DMS153 (cell line): ENCODE measurements at regions not wholly inside any gene's neighbourhood (a gene's known extent, or its start where the extent isn't known, plus 50 kb on each side); places are given as distances from the start of the nearest gene placed in this dataset.
"Not testable (repeated sequence)": the region's sequence is repeated elsewhere in the genome, so short reads cannot be mapped to it uniquely, and the experiment has no call there.

Experiments
- DNase-seq: peaks from one replicate; lab custom pipeline; 2025; lab: John Stamatoyannopoulos, UW

- DNase-seq, result not testable (repeated sequence)
Measured at GRCh38 chr11:98394500-98394899, 626.2 kb upstream of the CNTN5 start.

- no peak for DNase-seq
Measured at GRCh38 chr11:98398508-98398907, 622.2 kb upstream of the CNTN5 start.

- DNase-seq, result peak; percentile 5
Measured at GRCh38 chr11:98409069-98409468, 611.7 kb upstream of the CNTN5 start.

- DNase-seq, result no peak
Measured at GRCh38 chr11:98411777-98412176, 609.0 kb upstream of the CNTN5 start.

GRCh38 chr11:98417256-98417755 is 603.4 kb upstream of the CNTN5 start:
- DNase-seq, result no peak

GRCh38 chr11:98423933-98424332 is 596.8 kb upstream of the CNTN5 start:
- no peak for DNase-seq

- DNase-seq, result not testable (repeated sequence)
Measured at GRCh38 chr11:98424773-98425172, 596.0 kb upstream of the CNTN5 start.

- no peak for DNase-seq
Measured at GRCh38 chr11:98431463-98432359, 589.0 kb upstream of the CNTN5 start.

GRCh38 chr11:98434296-98434695 is 586.5 kb upstream of the CNTN5 start:
- no peak for DNase-seq

- no peak for DNase-seq
Measured at GRCh38 chr11:98453378-98453777, 567.4 kb upstream of the CNTN5 start.

GRCh38 chr11:98455500-98456307 is 565.0 kb upstream of the CNTN5 start:
- no peak for DNase-seq

GRCh38 chr11:98456308-98456680 is 564.5 kb upstream of the CNTN5 start:
- no peak for DNase-seq

GRCh38 chr11:98495016-98495415 is 525.7 kb upstream of the CNTN5 start:
- DNase-seq, result no peak

GRCh38 chr11:98495601-98496000 is 525.1 kb upstream of the CNTN5 start:
- DNase-seq, result no peak

GRCh38 chr11:98507208-98507607 is 513.5 kb upstream of the CNTN5 start:
- no peak for DNase-seq

GRCh38 chr11:98512938-98513337 is 507.8 kb upstream of the CNTN5 start:
- no peak for DNase-seq

- no peak for DNase-seq
Measured at GRCh38 chr11:98531576-98531975, 489.2 kb upstream of the CNTN5 start.

- DNase-seq, result no peak
Measured at GRCh38 chr11:98536023-98536422, 484.7 kb upstream of the CNTN5 start.

GRCh38 chr11:98538358-98538757 is 482.4 kb upstream of the CNTN5 start:
- not testable (repeated sequence) for DNase-seq

- DNase-seq, result no peak
Measured at GRCh38 chr11:98545544-98546175, 475.1 kb upstream of the CNTN5 start.

GRCh38 chr11:98549571-98549970 is 471.2 kb upstream of the CNTN5 start:
- DNase-seq, result no peak

- no peak for DNase-seq
Measured at GRCh38 chr11:98559961-98560360, 460.8 kb upstream of the CNTN5 start.
